ENCODE measurements at regions not wholly inside any gene's neighbourhood (a gene's known extent, or its start where the extent isn't known, plus 50 kb on each side); places are given as distances from the start of the nearest gene placed in this dataset.

DNA sequence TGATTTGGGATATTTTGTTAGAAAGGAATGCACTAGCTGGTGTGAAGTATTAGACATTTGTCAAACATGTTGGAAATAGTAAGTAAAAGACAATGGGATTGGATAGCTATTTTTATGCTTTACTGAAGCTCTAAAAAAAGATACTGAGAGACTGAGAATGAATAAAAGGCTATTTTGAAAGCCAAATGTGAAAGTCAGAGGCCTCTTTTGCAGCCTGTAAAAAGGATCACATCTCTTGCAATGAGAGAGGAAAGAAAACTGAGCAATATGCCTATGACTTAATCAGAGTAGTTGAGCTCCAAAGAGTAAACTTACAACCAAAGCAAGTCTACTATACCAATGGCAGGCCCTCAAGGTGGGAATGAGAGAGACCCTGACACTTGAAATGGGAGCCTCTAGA lies 212.6 kb upstream of the LCORL start:
- no peak overlapping the region for H3K4me3 ChIP-seq (ENCODE audit: low read length)
- no peaks in the 10 kb centered on the region for H3K4me1 ChIP-seq (ENCODE audit: control insufficient read depth, low read depth, low read length)
- peaks cover 3% of the 10 kb centered on the region for H3K9me3 ChIP-seq (ENCODE audit: control insufficient read depth, low read depth, low read length)
- no peaks in the 10 kb centered on the region for H3K36me3 ChIP-seq (ENCODE audit: control insufficient read depth, low read depth, low read length)
- H3K27me3 ChIP-seq (ENCODE audit: control insufficient read depth, insufficient read depth, low read length): no peaks in the 10 kb centered on the region
- no peak overlapping the region for H3K27ac ChIP-seq (ENCODE audit: low read length)
- no peak overlapping the region for H3K9ac ChIP-seq (ENCODE audit: low read length)

DNA sequence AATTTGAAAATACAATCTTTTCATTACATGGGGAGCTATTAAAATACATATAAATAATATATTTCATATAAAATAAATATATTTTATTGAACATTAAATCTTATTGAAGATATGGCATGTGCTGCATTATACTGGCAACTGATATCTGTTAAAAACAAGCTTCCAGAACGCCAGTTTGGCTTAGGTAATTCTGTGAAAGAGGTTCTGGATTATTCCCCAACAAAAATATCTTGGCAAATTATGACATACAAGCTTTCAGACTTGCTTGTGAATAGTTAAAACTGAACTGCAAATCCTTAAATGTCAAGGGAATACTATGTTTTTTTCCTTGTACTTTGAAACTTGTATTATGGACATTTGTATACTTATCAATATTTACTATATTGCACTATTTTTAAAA lies 210.2 kb upstream of the LCORL start:
- peaks cover 5% of the 10 kb centered on the region for H3K9me3 ChIP-seq (ENCODE audit: control insufficient read depth, low read depth, low read length)
- no peaks in the 10 kb centered on the region for H3K27me3 ChIP-seq (ENCODE audit: control insufficient read depth, insufficient read depth, low read length)
- H3K36me3 ChIP-seq (ENCODE audit: control insufficient read depth, low read depth, low read length): no peaks in the 10 kb centered on the region

DNA sequence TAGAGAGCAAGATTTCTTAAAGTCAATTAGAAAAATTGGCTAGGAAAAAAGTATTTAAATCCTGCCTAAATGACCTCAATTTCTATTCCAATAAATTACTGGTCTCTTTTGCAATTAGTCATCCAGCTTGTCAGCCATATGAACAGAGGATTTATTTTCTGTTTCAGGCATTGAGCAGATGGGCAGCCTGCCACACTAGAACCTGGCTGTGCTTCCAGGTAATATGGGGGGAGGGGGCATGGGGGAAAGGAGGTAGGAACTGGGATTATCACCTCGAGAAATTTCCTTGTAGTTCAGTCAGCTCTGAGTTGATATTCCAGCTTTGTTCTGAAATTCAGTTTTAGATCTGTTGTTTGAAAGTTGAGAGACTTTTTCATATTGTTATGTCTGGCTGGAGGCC lies 206.3 kb upstream of the LCORL start:
- H3K27me3 ChIP-seq (ENCODE audit: control insufficient read depth, insufficient read depth, low read length): no peaks in the 10 kb centered on the region
- peaks cover 5% of the 10 kb centered on the region for H3K9me3 ChIP-seq (ENCODE audit: control insufficient read depth, low read depth, low read length)
- H3K36me3 ChIP-seq (ENCODE audit: control insufficient read depth, low read depth, low read length): no peaks in the 10 kb centered on the region
- H3K27ac ChIP-seq (ENCODE audit: low read length): no peak overlapping the region
- H3K4me3 ChIP-seq (ENCODE audit: low read length): no peak overlapping the region
- H3K4me1 ChIP-seq (ENCODE audit: control insufficient read depth, low read depth, low read length): no peaks in the 10 kb centered on the region
- H3K9ac ChIP-seq (ENCODE audit: low read length): no peak overlapping the region

More for the DNA sequence above, 210.2 kb upstream of the LCORL start:
- Histone ChIP-seq H3K4me1 (ENCODE audit: control insufficient read depth, low read depth, low read length) (no peaks in the 10 kb centered on the region), H3K9ac (ENCODE audit: low read length) (no peak overlapping the region), H3K27ac (ENCODE audit: low read length) (no peak overlapping the region), H3K4me3 (ENCODE audit: low read length) (no peak overlapping the region)

DNA sequence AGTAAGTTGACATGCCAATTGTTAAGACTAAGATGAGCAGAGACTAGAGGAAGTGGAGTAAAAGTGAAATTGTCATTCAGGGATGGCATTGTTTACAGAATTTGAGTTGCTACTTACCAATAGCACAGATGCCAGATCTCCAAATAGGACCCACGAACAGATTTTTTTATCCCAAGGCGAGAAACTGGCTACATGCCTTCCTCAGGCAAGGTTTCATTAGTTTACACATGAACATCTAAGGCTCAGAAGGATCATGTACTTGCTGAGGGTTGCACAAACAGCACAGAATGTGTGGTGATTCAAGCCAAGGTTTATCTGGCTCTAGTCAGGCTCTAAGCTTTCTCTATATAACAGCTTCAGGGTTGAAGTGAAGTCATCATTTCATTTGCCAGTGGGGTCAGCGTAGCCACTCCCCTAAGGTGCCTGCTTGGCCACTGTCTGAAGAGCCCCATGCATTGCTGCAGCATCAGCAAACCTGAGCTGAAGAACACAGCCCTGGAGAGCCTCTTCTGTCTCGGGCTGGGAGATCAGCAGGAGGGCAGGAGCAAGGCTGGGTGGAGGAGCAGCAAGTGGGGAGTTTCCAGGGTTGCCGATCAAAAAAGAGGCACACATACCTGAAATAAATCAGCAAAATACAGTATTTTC lies 193.0 kb upstream of the LCORL start:
- H3K27ac ChIP-seq (ENCODE audit: low read length): no peak overlapping the region
- no peaks in the 10 kb centered on the region for H3K36me3 ChIP-seq (ENCODE audit: control insufficient read depth, low read depth, low read length)
- H3K9ac ChIP-seq (ENCODE audit: low read length): no peak overlapping the region
- peaks cover 3% of the 10 kb centered on the region for H3K4me1 ChIP-seq (ENCODE audit: control insufficient read depth, low read depth, low read length)
- no peaks in the 10 kb centered on the region for H3K27me3 ChIP-seq (ENCODE audit: control insufficient read depth, insufficient read depth, low read length)
- H3K4me3 ChIP-seq (ENCODE audit: low read length): no peak overlapping the region
- H3K9me3 ChIP-seq (ENCODE audit: control insufficient read depth, low read depth, low read length): no peaks in the 10 kb centered on the region

DNA sequence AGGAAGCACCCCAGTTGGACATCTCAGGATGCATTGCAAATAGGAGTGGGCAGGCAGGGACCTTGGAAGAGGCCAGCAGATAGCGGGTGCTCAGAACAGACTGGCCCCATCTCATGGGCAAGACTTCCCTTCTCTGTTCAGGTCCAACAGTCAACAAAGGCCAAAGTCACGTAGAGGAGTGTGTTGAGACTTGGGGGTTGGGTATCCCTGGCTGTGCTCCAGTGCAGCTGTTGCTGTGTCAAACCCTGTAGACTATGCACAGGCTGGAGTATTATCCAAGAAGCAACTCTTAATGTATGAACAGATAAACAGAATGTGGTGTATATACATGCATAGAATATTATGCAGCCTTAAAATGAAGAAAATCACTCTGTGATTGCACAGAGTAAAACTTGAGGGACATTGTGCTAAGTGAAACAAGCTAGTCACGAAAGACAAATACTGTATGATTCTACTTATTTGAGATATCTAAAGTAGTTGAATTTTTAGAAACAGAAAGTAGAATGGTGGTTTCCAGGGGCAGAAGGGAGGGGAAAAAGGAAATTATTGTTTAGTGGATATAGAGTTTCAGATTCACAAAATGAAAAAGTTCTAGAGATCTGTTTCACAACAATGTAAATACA lies 192.1 kb upstream of the LCORL start:
- H3K36me3 ChIP-seq (ENCODE audit: control insufficient read depth, low read depth, low read length): no peaks in the 10 kb centered on the region
- no peaks in the 10 kb centered on the region for H3K9me3 ChIP-seq (ENCODE audit: control insufficient read depth, low read depth, low read length)
- no peak overlapping the region for H3K4me3 ChIP-seq (ENCODE audit: low read length)
- no peak overlapping the region for H3K9ac ChIP-seq (ENCODE audit: low read length)
- H3K4me1 ChIP-seq (ENCODE audit: control insufficient read depth, low read depth, low read length): peaks cover 3% of the 10 kb centered on the region
- no peak overlapping the region for H3K27ac ChIP-seq (ENCODE audit: low read length)
- H3K27me3 ChIP-seq (ENCODE audit: control insufficient read depth, insufficient read depth, low read length): no peaks in the 10 kb centered on the region

DNA sequence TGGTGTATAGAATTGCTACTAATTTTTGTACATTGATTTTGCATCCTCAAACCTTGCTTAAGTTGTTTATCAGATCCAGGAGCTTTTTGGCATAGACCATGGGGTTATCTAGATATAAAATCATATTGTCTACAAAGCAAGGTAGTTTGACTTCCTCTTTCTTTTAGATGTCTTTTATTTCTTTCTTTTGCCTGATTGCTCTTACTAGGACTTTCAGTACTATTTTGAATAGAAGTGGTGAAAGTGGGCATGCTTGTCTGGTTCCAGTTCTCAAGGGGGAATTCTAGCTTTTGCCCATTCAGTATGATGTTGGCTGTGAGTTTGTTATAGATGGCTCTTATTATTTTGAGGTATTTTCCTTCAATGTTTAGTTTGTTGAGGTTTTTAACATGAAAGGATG lies 187.9 kb upstream of the LCORL start:
- Histone ChIP-seq H3K9me3 (ENCODE audit: control insufficient read depth, low read depth, low read length) (no peaks in the 10 kb centered on the region), H3K27me3 (ENCODE audit: control insufficient read depth, insufficient read depth, low read length) (no peaks in the 10 kb centered on the region)

DNA sequence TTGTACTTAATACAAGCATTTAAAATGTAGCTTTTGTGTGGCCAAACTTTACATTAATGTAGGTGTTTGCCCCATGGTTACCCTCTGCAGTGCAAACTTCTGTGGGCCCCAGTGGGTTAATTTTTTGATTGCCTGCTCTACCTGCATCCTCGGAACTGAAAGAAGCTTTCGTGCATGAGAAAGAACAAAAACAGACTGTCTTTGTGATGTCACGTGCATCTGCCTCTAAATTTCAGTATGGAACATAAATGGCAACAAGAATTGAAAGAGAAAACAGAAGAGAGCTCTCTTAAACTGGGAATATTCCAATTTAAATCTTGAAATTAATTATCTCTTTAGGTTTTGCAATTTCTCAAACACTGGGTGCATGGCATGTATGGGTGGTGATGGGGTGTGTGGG lies 182.4 kb upstream of the LCORL start:
- Histone ChIP-seq H3K36me3 (ENCODE audit: control insufficient read depth, low read depth, low read length) (no peaks in the 10 kb centered on the region), H3K9me3 (ENCODE audit: control insufficient read depth, low read depth, low read length) (no peaks in the 10 kb centered on the region), H3K27me3 (ENCODE audit: control insufficient read depth, insufficient read depth, low read length) (no peaks in the 10 kb centered on the region), H3K4me1 (ENCODE audit: control insufficient read depth, low read depth, low read length) (peaks cover 3% of the 10 kb centered on the region), H3K27ac (ENCODE audit: low read length) (no peak overlapping the region), H3K4me3 (ENCODE audit: low read length) (no peak overlapping the region), H3K9ac (ENCODE audit: low read length) (no peak overlapping the region)

More for the DNA sequence above, 187.9 kb upstream of the LCORL start:
- H3K36me3 ChIP-seq (ENCODE audit: control insufficient read depth, low read depth, low read length): no peaks in the 10 kb centered on the region
- no peak overlapping the region for H3K4me3 ChIP-seq (ENCODE audit: low read length)
- no peak overlapping the region for H3K27ac ChIP-seq (ENCODE audit: low read length)
- peaks cover 3% of the 10 kb centered on the region for H3K4me1 ChIP-seq (ENCODE audit: control insufficient read depth, low read depth, low read length)
- H3K9ac ChIP-seq (ENCODE audit: low read length): no peak overlapping the region

DNA sequence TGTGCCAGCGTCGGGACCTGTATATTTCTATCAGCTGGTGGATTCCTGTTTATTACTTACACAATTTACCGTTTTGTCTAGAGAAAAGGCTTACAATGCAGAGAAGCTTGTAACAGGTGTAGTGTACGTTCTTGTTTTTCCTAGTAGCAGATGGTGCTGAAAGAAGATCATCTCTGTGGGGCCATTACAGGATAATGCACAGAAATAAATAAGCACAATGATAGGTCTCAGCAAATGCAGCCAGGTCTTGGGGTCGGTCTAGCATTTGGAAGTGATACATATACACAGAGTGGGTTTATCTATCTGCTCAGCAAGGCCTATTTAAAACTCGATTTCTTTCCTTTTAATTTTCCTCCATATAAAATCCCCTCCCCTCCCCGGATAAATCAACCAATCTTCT lies 180.9 kb upstream of the LCORL start:
- H3K9ac ChIP-seq (ENCODE audit: low read length): no peak overlapping the region
- no peaks in the 10 kb centered on the region for H3K4me1 ChIP-seq (ENCODE audit: control insufficient read depth, low read depth, low read length)
- no peaks in the 10 kb centered on the region for H3K9me3 ChIP-seq (ENCODE audit: control insufficient read depth, low read depth, low read length)
- no peak overlapping the region for H3K27ac ChIP-seq (ENCODE audit: low read length)
- no peaks in the 10 kb centered on the region for H3K27me3 ChIP-seq (ENCODE audit: control insufficient read depth, insufficient read depth, low read length)
- H3K36me3 ChIP-seq (ENCODE audit: control insufficient read depth, low read depth, low read length): no peaks in the 10 kb centered on the region
- H3K4me3 ChIP-seq (ENCODE audit: low read length): no peak overlapping the region

DNA sequence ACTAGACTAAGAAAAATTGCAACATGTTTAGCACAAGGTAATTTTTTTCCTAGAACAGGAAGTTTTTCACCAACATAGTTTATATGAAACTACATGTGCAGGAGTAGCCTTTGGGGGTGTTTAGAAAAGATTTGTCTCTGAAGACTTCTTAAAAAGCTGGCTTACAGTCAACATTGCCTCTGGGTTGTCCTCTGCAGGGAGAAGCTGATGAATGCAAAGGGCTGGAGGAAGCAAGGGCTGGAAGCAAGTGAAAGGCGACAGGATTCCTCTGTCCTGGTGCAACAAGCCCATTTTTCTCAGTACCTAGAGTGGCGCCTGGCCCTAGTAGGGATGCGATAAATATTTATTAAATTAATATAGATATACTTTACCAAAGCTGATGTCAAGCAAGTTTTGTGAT lies 180.3 kb upstream of the LCORL start:
- Histone ChIP-seq H3K4me3 (ENCODE audit: low read length) (no peak overlapping the region), H3K27me3 (ENCODE audit: control insufficient read depth, insufficient read depth, low read length) (no peaks in the 10 kb centered on the region), H3K36me3 (ENCODE audit: control insufficient read depth, low read depth, low read length) (no peaks in the 10 kb centered on the region), H3K27ac (ENCODE audit: low read length) (no peak overlapping the region), H3K9me3 (ENCODE audit: control insufficient read depth, low read depth, low read length) (no peaks in the 10 kb centered on the region), H3K9ac (ENCODE audit: low read length) (no peak overlapping the region), H3K4me1 (ENCODE audit: control insufficient read depth, low read depth, low read length) (no peaks in the 10 kb centered on the region)

DNA sequence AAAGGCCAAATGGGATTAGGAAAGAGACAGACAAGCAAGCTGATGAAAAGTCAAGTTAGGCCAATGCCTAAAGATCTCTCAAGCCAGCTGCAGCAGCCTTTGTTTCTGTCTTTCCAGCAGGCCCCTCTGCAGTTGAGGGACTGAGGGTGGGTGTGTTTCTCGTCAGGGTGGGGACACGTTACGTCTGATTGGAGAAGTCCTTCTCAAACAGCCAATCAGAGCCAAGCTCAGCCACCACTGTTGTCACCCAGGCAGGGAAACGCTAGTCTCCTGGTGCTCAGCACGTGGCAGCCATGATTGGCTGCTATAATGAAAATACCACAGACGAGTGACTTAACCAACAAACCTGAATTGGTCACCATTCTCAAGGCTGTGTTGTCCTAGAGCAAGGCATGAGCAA lies 177.1 kb upstream of the LCORL start:
- H3K36me3 ChIP-seq (ENCODE audit: control insufficient read depth, low read depth, low read length): no peaks in the 10 kb centered on the region
- no peak overlapping the region for H3K9ac ChIP-seq (ENCODE audit: low read length)
- H3K4me3 ChIP-seq (ENCODE audit: low read length): no peak overlapping the region
- H3K27ac ChIP-seq (ENCODE audit: low read length): no peak overlapping the region
- no peaks in the 10 kb centered on the region for H3K4me1 ChIP-seq (ENCODE audit: control insufficient read depth, low read depth, low read length)
- no peaks in the 10 kb centered on the region for H3K9me3 ChIP-seq (ENCODE audit: control insufficient read depth, low read depth, low read length)
- no peaks in the 10 kb centered on the region for H3K27me3 ChIP-seq (ENCODE audit: control insufficient read depth, insufficient read depth, low read length)

DNA sequence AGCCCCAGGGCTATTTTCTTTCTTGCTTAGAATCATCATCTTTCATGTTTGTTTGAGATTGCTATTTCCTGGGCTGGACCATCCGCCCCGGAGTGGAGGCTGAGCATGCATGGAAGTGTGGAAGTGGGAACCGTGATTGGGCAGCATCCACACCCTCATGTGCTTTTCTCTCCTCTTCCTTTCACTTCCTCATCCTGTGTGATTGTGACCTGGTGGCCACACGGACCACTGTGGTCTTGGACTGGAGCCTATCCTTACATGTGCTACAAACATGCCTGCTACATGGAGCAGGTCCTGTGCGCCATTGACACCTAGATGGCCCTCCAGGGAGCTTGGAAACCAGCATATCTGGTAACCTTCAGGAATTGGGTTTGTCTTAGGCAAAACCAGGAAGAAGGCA lies 175.9 kb upstream of the LCORL start:
- no peaks in the 10 kb centered on the region for H3K27me3 ChIP-seq (ENCODE audit: control insufficient read depth, insufficient read depth, low read length)
- no peaks in the 10 kb centered on the region for H3K9me3 ChIP-seq (ENCODE audit: control insufficient read depth, low read depth, low read length)
- no peaks in the 10 kb centered on the region for H3K4me1 ChIP-seq (ENCODE audit: control insufficient read depth, low read depth, low read length)
- no peak overlapping the region for H3K27ac ChIP-seq (ENCODE audit: low read length)
- H3K4me3 ChIP-seq (ENCODE audit: low read length): no peak overlapping the region
- H3K9ac ChIP-seq (ENCODE audit: low read length): no peak overlapping the region
- H3K36me3 ChIP-seq (ENCODE audit: control insufficient read depth, low read depth, low read length): no peaks in the 10 kb centered on the region

DNA sequence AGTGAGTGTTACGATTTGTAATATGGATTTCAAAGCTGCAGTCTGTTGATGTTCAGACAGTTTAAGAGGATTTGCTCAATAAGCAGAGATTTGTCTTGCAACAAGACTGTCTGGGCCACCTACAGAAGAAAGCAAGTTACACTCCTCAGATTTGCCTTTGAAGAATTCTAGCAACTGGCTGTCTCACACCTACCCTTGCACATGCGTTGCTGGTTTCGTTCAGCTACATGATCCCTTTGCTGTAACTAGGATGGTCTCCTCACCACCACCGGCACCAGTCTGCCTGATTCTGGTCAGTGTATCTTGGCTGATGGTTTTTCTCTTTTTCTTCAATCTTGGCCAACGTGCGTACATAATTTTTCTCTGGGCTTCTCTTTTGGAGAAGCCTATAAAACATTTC lies 172.7 kb upstream of the LCORL start:
- Histone ChIP-seq H3K9me3 (ENCODE audit: control insufficient read depth, low read depth, low read length) (no peaks in the 10 kb centered on the region), H3K9ac (ENCODE audit: low read length) (no peak overlapping the region), H3K4me3 (ENCODE audit: low read length) (no peak overlapping the region), H3K27me3 (ENCODE audit: control insufficient read depth, insufficient read depth, low read length) (no peaks in the 10 kb centered on the region), H3K4me1 (ENCODE audit: control insufficient read depth, low read depth, low read length) (no peaks in the 10 kb centered on the region), H3K36me3 (ENCODE audit: control insufficient read depth, low read depth, low read length) (no peaks in the 10 kb centered on the region), H3K27ac (ENCODE audit: low read length) (no peak overlapping the region)

All from iPS-18a (cell line).